Psoas muscle (tissue), 7 donors: ENCODE measurements at regions not wholly inside any gene's neighbourhood (a gene's known extent, or its start where the extent isn't known, plus 50 kb on each side); places are given as distances from the start of the nearest gene placed in this dataset.

Source experiments
- ATAC-seq, 4 donors: fragments of 200-7000 bp; cut with Tn5 transposase; one replicate each; pipeline ENCODE4 v1.9.1; 2020; ENCODE audit warnings: moderate library complexity in 3 of 4, mild to moderate bottlenecking in 2 of 4
- DNase-seq, 2 donors: peaks; one replicate each; pipeline ENCODE4 v3.0.0-alpha.2; 2020
- H3K27ac ChIP-seq: fragments of 200-600 bp; one replicate; pipeline ENCODE4 v1.8.0; 2022
- H3K27me3 ChIP-seq, 3 donors: fragments of 200-600 bp in 1 of 3; one replicate each; pipeline versions ENCODE4 v1.6.1 to v1.8.0; 2013 to 2022; ENCODE audit warnings: low read length in 2 of 3, mild to moderate bottlenecking in 2 of 3, moderate library complexity in 1 of 3; ENCODE audit not compliant: insufficient read depth in 3 of 3
- H3K36me3 ChIP-seq, 2 donors: fragments of 200-600 bp in 1 of 2; one replicate each; pipeline versions ENCODE4 v1.6.1 to v1.8.0; 2013 to 2022; ENCODE audit warnings: low read depth in 1 of 2, mild to moderate bottlenecking in 1 of 2, moderate library complexity in 1 of 2; ENCODE audit not compliant: insufficient read depth in 1 of 2
- H3K4me1 ChIP-seq: fragments of 200-600 bp; one replicate; pipeline ENCODE4 v1.8.0; 2022
- H3K4me3 ChIP-seq: fragments of 200-600 bp; one replicate; pipeline ENCODE4 v1.8.0; 2022; ENCODE audit warnings: mild to moderate bottlenecking
- H3K9me3 ChIP-seq: fragments of 200-600 bp; one replicate; pipeline ENCODE4 v1.8.0; 2022
- WGBS, 3 donors: extraction: QIAGEN DNeasy Blood & Tissue Kit; methylation state at CpG; one replicate each; pipeline versions ENCODE4 v1.1.6 to v1.1.7; 2013; 5-methylcytosine and 5-hydroxymethylcytosine counted together
- intact Hi-C, 2 donors: fragments of 100-400 bp; cut with DNase I; formaldehyde crosslinking; loops; one replicate each; pipeline versions ENCODE4 v1.11.0 to v1.14.2; 2022
- TF ChIP-seq, protein P1 (sequence below): fragments of 200-600 bp; IDR thresholded peaks from one replicate; pipeline ENCODE4 v1.8.0; 2022; ENCODE audit warnings: antibody characterized with exemption
- donor health status: healthy with polysubstance abuse.
- donor health status: DM: no; HTN: no; CAD: no; lungs with moderate emphysema.
- donor health status: Bipolar disorder and iron deficiency.
- donor health status: healthy.
- donor health status: DM: yes; HTN: yes; CAD: no.
- donor health status: DM: no; HTN: no; CAD: no.
- donor health status: DM: yes; HTN: yes; CAD: no.

GRCh38 chr13:97548138-97548537 lies 114.2 kb downstream of the RAP2A start:
- H3K4me3 ChIP-seq, result no peak overlapping the region

DNA sequence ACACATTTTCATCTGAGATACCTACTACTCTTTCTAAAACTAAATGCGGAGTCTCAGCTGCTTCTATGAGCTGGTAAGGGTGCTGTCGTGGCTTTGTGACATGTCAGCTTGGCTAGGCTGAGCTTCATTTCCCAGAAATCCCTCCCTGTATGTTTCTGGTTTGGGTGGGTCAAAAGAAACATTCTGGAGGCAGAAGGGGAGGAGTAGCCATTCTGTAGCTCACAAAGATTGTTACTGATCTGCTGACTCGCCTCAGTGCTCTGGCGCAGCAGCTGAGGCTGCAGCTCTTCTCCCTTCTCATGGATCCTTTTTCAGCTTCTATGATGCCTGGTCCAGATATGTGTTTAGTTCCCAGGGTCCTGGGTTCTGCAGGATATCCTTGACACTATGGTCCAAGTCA lies 114.7 kb downstream of the RAP2A start:
- ATAC-seq (no peak), DNase-seq (no peak)
- Histone ChIP-seq H3K27ac (no peak overlapping the region), H3K27me3 (no peaks in the 10 kb centered on the region), H3K4me1 (no peaks in the 10 kb centered on the region), H3K36me3 (no peaks in the 10 kb centered on the region), H3K4me3 (no peak overlapping the region), H3K9me3 (no peaks in the 10 kb centered on the region)
- intact Hi-C loops, result no loop called here
- 53 to 63% (median 58%) methylated on average over 4 of the region's 4 CpGs for WGBS, 3 donors
- TF ChIP-seq, protein P1, sequence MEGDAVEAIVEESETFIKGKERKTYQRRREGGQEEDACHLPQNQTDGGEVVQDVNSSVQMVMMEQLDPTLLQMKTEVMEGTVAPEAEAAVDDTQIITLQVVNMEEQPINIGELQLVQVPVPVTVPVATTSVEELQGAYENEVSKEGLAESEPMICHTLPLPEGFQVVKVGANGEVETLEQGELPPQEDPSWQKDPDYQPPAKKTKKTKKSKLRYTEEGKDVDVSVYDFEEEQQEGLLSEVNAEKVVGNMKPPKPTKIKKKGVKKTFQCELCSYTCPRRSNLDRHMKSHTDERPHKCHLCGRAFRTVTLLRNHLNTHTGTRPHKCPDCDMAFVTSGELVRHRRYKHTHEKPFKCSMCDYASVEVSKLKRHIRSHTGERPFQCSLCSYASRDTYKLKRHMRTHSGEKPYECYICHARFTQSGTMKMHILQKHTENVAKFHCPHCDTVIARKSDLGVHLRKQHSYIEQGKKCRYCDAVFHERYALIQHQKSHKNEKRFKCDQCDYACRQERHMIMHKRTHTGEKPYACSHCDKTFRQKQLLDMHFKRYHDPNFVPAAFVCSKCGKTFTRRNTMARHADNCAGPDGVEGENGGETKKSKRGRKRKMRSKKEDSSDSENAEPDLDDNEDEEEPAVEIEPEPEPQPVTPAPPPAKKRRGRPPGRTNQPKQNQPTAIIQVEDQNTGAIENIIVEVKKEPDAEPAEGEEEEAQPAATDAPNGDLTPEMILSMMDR, result no peak

More at GRCh38 chr13:97548138-97548537, 114.2 kb downstream of the RAP2A start:
- Histone ChIP-seq H3K27me3 (no peaks in the 10 kb centered on the region), H3K9me3 (no peaks in the 10 kb centered on the region), H3K36me3 (no peaks in the 10 kb centered on the region), H3K27ac (no peak overlapping the region), H3K4me1 (no peaks in the 10 kb centered on the region)
- ATAC-seq (no peak), DNase-seq (no peak)
- intact Hi-C loops, result no loop called here
- 26 to 33% (median 33%) methylated on average over 3 of the region's 3 CpGs for WGBS, 3 donors
- TF ChIP-seq, protein P1, result no peak

DNA sequence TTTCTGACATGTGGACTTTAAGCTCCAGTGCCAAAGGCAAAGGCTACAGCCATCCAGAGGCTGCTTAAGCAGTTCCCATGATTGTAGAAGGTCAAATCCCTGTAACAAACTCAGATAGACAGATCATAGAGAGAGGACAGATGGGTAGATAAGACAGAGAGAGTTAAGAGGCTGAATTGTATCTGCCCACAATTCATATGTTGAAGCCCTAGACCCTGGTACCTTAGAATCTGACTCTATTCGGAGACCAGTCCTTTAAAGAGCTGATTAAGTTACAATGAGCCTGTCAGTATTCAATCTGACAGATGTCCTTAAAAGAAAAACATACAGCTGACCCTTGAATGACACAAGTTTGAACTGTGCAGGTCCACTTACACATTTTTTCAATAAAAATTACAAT lies 115.2 kb downstream of the RAP2A start:
- no peaks in the 10 kb centered on the region for H3K36me3 ChIP-seq
- no peak for DNase-seq
- ATAC-seq, result no peak
- intact Hi-C loops, result no loop called here
- TF ChIP-seq, protein P1, result no peak
- H3K27ac ChIP-seq, result no peak overlapping the region
- no peaks in the 10 kb centered on the region for H3K9me3 ChIP-seq
- no peak overlapping the region for H3K4me3 ChIP-seq
- H3K27me3 ChIP-seq, result no peaks in the 10 kb centered on the region
- 39 to 53% (median 52%) methylated on average over 1 of the region's 1 CpG for WGBS, 3 donors
- no peaks in the 10 kb centered on the region for H3K4me1 ChIP-seq

DNA sequence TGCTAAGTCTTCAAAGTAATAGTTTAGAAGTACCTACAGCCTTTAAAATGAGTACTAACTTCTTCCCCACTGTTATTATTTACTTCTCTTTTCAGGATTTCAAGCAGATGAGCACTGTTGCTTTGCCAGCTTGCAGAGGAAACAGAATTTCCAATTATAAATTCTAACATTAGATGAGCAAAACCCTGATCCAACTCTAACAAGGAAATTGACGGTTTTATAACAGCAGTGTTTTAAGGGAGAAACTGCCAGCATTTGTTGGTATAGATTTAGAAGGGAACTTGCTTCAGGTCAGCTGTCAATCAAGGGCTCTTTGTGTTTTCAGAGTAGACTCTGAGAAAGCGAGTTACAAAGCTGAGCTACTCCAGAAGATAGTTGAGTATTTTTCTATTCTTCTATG lies 120.5 kb downstream of the RAP2A start:
- Histone ChIP-seq H3K9me3 (no peaks in the 10 kb centered on the region), H3K4me3 (no peak overlapping the region), H3K36me3 (no peaks in the 10 kb centered on the region), H3K27ac (no peak overlapping the region), H3K27me3 (no peaks in the 10 kb centered on the region), H3K4me1 (no peaks in the 10 kb centered on the region)
- ATAC-seq (no peak), DNase-seq (no peak)
- intact Hi-C loops, result no loop called here
- 67 to 79% (median 74%) methylated on average over 2 of the region's 2 CpGs for WGBS, 3 donors
- TF ChIP-seq, protein P1, result no peak

DNA sequence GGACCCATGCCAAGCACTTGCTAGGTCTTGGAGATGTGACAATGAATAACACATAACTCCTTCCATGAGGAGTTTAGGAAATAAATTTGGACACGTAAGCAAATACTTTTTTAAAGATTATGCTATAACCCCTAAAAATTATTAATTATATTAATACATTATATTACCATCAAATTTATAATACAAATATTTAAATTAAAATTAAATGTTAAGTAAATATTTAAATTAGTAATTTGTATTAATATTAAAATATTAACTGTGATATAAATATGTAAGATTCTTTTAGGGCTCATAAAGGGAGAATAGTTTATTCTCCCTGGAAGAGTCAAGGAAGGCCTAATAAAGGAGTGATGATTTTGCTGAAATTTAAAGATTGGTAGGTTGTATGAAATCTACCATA lies 121.1 kb downstream of the RAP2A start:
- H3K4me1 ChIP-seq, result no peaks in the 10 kb centered on the region
- no peak overlapping the region for H3K27ac ChIP-seq
- no peaks in the 10 kb centered on the region for H3K9me3 ChIP-seq
- H3K27me3 ChIP-seq, result no peaks in the 10 kb centered on the region
- WGBS, 3 donors, result 92 to 95% (median 93%) methylated on average over 1 of the region's 1 CpG
- H3K4me3 ChIP-seq, result no peak overlapping the region
- no peaks in the 10 kb centered on the region for H3K36me3 ChIP-seq
- DNase-seq, result no peak
- ATAC-seq, result no peak
- intact Hi-C loops, result no loop called here
- TF ChIP-seq, protein P1, result no peak
